Urinary bladder (tissue), 3 donors: ENCODE measurements at regions not wholly inside any gene's neighbourhood (a gene's known extent, or its start where the extent isn't known, plus 50 kb on each side); places are given as distances from the start of the nearest gene placed in this dataset.

Experiments
- DNase-seq: peaks from one replicate; pipeline ENCODE4 v3.0.0-alpha.2; 2015; ENCODE audit errors: extremely low spot score
- H3K27ac ChIP-seq: one replicate; pipeline ENCODE4 v1.5.1; 2013; ENCODE audit warnings: low read depth, mild to moderate bottlenecking, moderate library complexity
- H3K36me3 ChIP-seq: one replicate; pipeline ENCODE4 v1.6.1; 2013; ENCODE audit warnings: mild to moderate bottlenecking, moderate library complexity; ENCODE audit not compliant: insufficient read depth
- H3K4me1 ChIP-seq: one replicate; pipeline ENCODE4 v1.6.1; 2013; ENCODE audit warnings: mild to moderate bottlenecking, moderate library complexity; ENCODE audit not compliant: insufficient read depth
- H3K4me3 ChIP-seq: one replicate; pipeline ENCODE4 v1.5.1; 2013; ENCODE audit warnings: low read depth, low read length
- WGBS: extraction: QIAGEN DNeasy Blood & Tissue Kit; methylation state at CpG from one replicate; pipeline ENCODE4 v1.1.7; 2013; 5-methylcytosine and 5-hydroxymethylcytosine counted together
- donor health status: healthy with polysubstance abuse.
- donor health status: healthy.

GRCh38 chr7:109964780-109965179 is 1126.1 kb upstream of the LRRN3 start:
- no peaks in the 10 kb centered on the region for H3K4me1 ChIP-seq
- no peak overlapping the region for H3K27ac ChIP-seq
- 90% methylated on average over 2 of the region's 2 CpGs for WGBS
- DNase-seq: no peak
- no peak overlapping the region for H3K4me3 ChIP-seq
- H3K36me3 ChIP-seq: no peaks in the 10 kb centered on the region

GRCh38 chr7:109967406-109967805 is 1123.5 kb upstream of the LRRN3 start:
- H3K4me3 ChIP-seq: no peak overlapping the region
- H3K36me3 ChIP-seq: no peaks in the 10 kb centered on the region
- no peak for DNase-seq
- no peak overlapping the region for H3K27ac ChIP-seq
- no peaks in the 10 kb centered on the region for H3K4me1 ChIP-seq

- H3K4me1 ChIP-seq: no peaks in the 10 kb centered on the region
- H3K27ac ChIP-seq: no peak overlapping the region
- 35% methylated on average over 1 of the region's 1 CpG for WGBS
- no peaks in the 10 kb centered on the region for H3K36me3 ChIP-seq
- DNase-seq: peak; percentile 13
- no peak overlapping the region for H3K4me3 ChIP-seq
Observed at GRCh38 chr7:109983618-109984017, 1107.3 kb upstream of the LRRN3 start.

- no peak overlapping the region for H3K4me3 ChIP-seq
- H3K4me1 ChIP-seq: no peaks in the 10 kb centered on the region
- H3K36me3 ChIP-seq: no peaks in the 10 kb centered on the region
- no peak for DNase-seq
- no peak overlapping the region for H3K27ac ChIP-seq
- 75% methylated on average over 5 of the region's 5 CpGs for WGBS
Observed at GRCh38 chr7:109984729-109985128, 1106.2 kb upstream of the LRRN3 start.

- Histone ChIP-seq H3K4me1 (no peaks in the 10 kb centered on the region), H3K36me3 (no peaks in the 10 kb centered on the region), H3K27ac (no peak overlapping the region), H3K4me3 (no peak overlapping the region)
- WGBS: 62% methylated on average over 2 of the region's 2 CpGs
- no peak for DNase-seq
Observed at GRCh38 chr7:109986701-109987100, 1104.2 kb upstream of the LRRN3 start.

- Histone ChIP-seq H3K27ac (no peak overlapping the region), H3K4me1 (no peaks in the 10 kb centered on the region), H3K36me3 (no peaks in the 10 kb centered on the region), H3K4me3 (no peak overlapping the region)
- no peak for DNase-seq
- 83% methylated on average over 1 of the region's 1 CpG for WGBS
Observed at GRCh38 chr7:109996411-109996810, 1094.5 kb upstream of the LRRN3 start.

- H3K4me1 ChIP-seq: no peaks in the 10 kb centered on the region
- no peak overlapping the region for H3K27ac ChIP-seq
- no peaks in the 10 kb centered on the region for H3K36me3 ChIP-seq
- no peak for DNase-seq
- no peak overlapping the region for H3K4me3 ChIP-seq
- 85% methylated on average over 1 of the region's 1 CpG for WGBS
Observed at GRCh38 chr7:109996927-109997326, 1094.0 kb upstream of the LRRN3 start.

GRCh38 chr7:109997837-109998236 is 1093.1 kb upstream of the LRRN3 start:
- WGBS: 90% methylated on average over 2 of the region's 2 CpGs
- DNase-seq: no peak
- Histone ChIP-seq H3K4me1 (no peaks in the 10 kb centered on the region), H3K27ac (no peak overlapping the region), H3K36me3 (no peaks in the 10 kb centered on the region), H3K4me3 (no peak overlapping the region)

GRCh38 chr7:110001254-110001938 is 1089.5 kb upstream of the LRRN3 start:
- no peak for DNase-seq
- no peak overlapping the region for H3K4me3 ChIP-seq
- 59% methylated on average over 1 of the region's 1 CpG for WGBS
- no peak overlapping the region for H3K27ac ChIP-seq
- H3K36me3 ChIP-seq: no peaks in the 10 kb centered on the region
- no peaks in the 10 kb centered on the region for H3K4me1 ChIP-seq

GRCh38 chr7:110003827-110004226 is 1087.1 kb upstream of the LRRN3 start:
- Histone ChIP-seq H3K27ac (no peak overlapping the region), H3K36me3 (no peaks in the 10 kb centered on the region), H3K4me3 (no peak overlapping the region), H3K4me1 (no peaks in the 10 kb centered on the region)
- DNase-seq: no peak
- WGBS: 62% methylated on average over 1 of the region's 1 CpG

- 75% methylated on average over 4 of the region's 4 CpGs for WGBS
- Histone ChIP-seq H3K4me3 (no peak overlapping the region), H3K27ac (no peak overlapping the region), H3K4me1 (no peaks in the 10 kb centered on the region), H3K36me3 (no peaks in the 10 kb centered on the region)
- no peak for DNase-seq
Observed at GRCh38 chr7:110007320-110008063, 1083.4 kb upstream of the LRRN3 start.

- no peak for DNase-seq
- no peak overlapping the region for H3K4me3 ChIP-seq
- 84% methylated on average over 3 of the region's 3 CpGs for WGBS
Observed at GRCh38 chr7:110010359-110010758, 1080.6 kb upstream of the LRRN3 start.

GRCh38 chr7:110017405-110017804 is 1073.5 kb upstream of the LRRN3 start:
- DNase-seq: no peak
- Histone ChIP-seq H3K27ac (no peak overlapping the region), H3K36me3 (no peaks in the 10 kb centered on the region), H3K4me1 (no peaks in the 10 kb centered on the region), H3K4me3 (no peak overlapping the region)
- 60% methylated on average over 1 of the region's 1 CpG for WGBS

More at GRCh38 chr7:110010359-110010758, 1080.6 kb upstream of the LRRN3 start:
- H3K36me3 ChIP-seq: no peaks in the 10 kb centered on the region
- no peak overlapping the region for H3K27ac ChIP-seq
- H3K4me1 ChIP-seq: no peaks in the 10 kb centered on the region

GRCh38 chr7:110027385-110027784 is 1063.5 kb upstream of the LRRN3 start:
- no peak for DNase-seq
- Histone ChIP-seq H3K36me3 (no peaks in the 10 kb centered on the region), H3K4me1 (no peaks in the 10 kb centered on the region), H3K27ac (no peak overlapping the region), H3K4me3 (no peak overlapping the region)
- WGBS: 44% methylated on average over 3 of the region's 3 CpGs
